H9 (cell line): ENCODE measurements at regions not wholly inside any gene's neighbourhood (a gene's known extent, or its start where the extent isn't known, plus 50 kb on each side); places are given as distances from the start of the nearest gene placed in this dataset.

ENCODE experiments used
- DNase-seq: peaks from one replicate; pipeline ENCODE4 v3.0.0-alpha.2; 2017
- H2AFZ ChIP-seq: one replicate; pipeline ENCODE4 v1.6.1; 2013; ENCODE audit warnings: mild to moderate bottlenecking, low read length, control low read depth, moderate library complexity
- H2AK5ac ChIP-seq: 2 replicates; pipeline ENCODE4 v1.6.1; 2013; ENCODE audit warnings: low read length, control low read depth, mixed read lengths; ENCODE audit not compliant: insufficient read length
- H2BK120ac ChIP-seq: one replicate; pipeline ENCODE4 v1.6.1; 2013; ENCODE audit warnings: low read depth, mild to moderate bottlenecking, low read length, control low read depth, inconsistent platforms; ENCODE audit not compliant: poor library complexity, severe bottlenecking
- H2BK12ac ChIP-seq: 2 replicates; pipeline ENCODE4 v1.6.1; 2013; ENCODE audit warnings: low read length, control low read depth, mixed read lengths, low read depth; ENCODE audit not compliant: insufficient read length
- H2BK15ac ChIP-seq: 2 replicates; pipeline ENCODE4 v1.6.1; 2013; ENCODE audit warnings: low read depth, low read length, control low read depth
- H2BK20ac ChIP-seq: one replicate; pipeline ENCODE4 v1.6.1; 2013; ENCODE audit warnings: low read depth, mild to moderate bottlenecking, low read length, control low read depth, inconsistent platforms; ENCODE audit not compliant: poor library complexity, severe bottlenecking
- H2BK5ac ChIP-seq: 2 replicates; pipeline ENCODE4 v1.6.1; 2013; ENCODE audit warnings: low read length, control low read depth, mixed read lengths; ENCODE audit not compliant: insufficient read length
- H3K14ac ChIP-seq: 2 replicates; pipeline ENCODE4 v1.6.1; 2013; ENCODE audit warnings: low read length, control low read depth; ENCODE audit not compliant: insufficient read depth
- H3K18ac ChIP-seq: 2 replicates; pipeline ENCODE4 v1.6.1; 2013; ENCODE audit warnings: low read depth, mild to moderate bottlenecking, mixed read lengths, low read length, control low read depth; ENCODE audit not compliant: insufficient read length
- H3K23ac ChIP-seq: 2 replicates; pipeline ENCODE4 v1.6.1; 2013; ENCODE audit warnings: low read length, control low read depth, mixed read lengths, low read depth; ENCODE audit not compliant: insufficient read length
- H3K23me2 ChIP-seq: 2 replicates; pipeline ENCODE4 v1.6.1; 2013; ENCODE audit warnings: low read depth, mild to moderate bottlenecking, mixed read lengths, low read length, control low read depth; ENCODE audit not compliant: insufficient read length, poor library complexity, severe bottlenecking
- H3K27ac ChIP-seq: 2 replicates; pipeline ENCODE4 v1.5.1; 2013; ENCODE audit warnings: low read length, control low read depth, mixed read lengths, low read depth; ENCODE audit not compliant: insufficient read length
- H3K27me3 ChIP-seq: 2 replicates; pipeline ENCODE4 v1.6.1; 2013; ENCODE audit warnings: low read length, control low read depth, inconsistent platforms; ENCODE audit not compliant: insufficient read depth
- H3K4ac ChIP-seq: 2 replicates; pipeline ENCODE4 v1.6.1; 2013; ENCODE audit warnings: low read depth, mild to moderate bottlenecking, control low read depth, inconsistent platforms, low read length, moderate library complexity
- H3K4me1 ChIP-seq: 2 replicates; pipeline ENCODE4 v1.6.1; 2013; ENCODE audit warnings: low read length, control low read depth, inconsistent platforms; ENCODE audit not compliant: insufficient read depth
- H3K4me2 ChIP-seq: 2 replicates; pipeline ENCODE4 v1.6.1; 2013; ENCODE audit warnings: low read length, control low read depth, mixed read lengths; ENCODE audit not compliant: insufficient read length, insufficient read depth
- H3K56ac ChIP-seq: 2 replicates; pipeline ENCODE4 v1.6.1; 2013; ENCODE audit warnings: low read depth, mild to moderate bottlenecking, mixed read lengths, low read length, control low read depth; ENCODE audit not compliant: insufficient read length
- H3K79me1 ChIP-seq: 2 replicates; pipeline ENCODE4 v1.6.1; 2013; ENCODE audit warnings: low read depth, mild to moderate bottlenecking, moderate library complexity, low read length, control low read depth, inconsistent platforms; ENCODE audit not compliant: insufficient read depth, poor library complexity, severe bottlenecking
- H3K79me2 ChIP-seq: 2 replicates; pipeline ENCODE4 v1.6.1; 2013; ENCODE audit warnings: low read length, control low read depth, inconsistent platforms; ENCODE audit not compliant: insufficient read depth
- H3K9ac ChIP-seq: 2 replicates; pipeline ENCODE4 v1.6.1; 2013; ENCODE audit warnings: low read length, control low read depth, mixed read lengths; ENCODE audit not compliant: insufficient read length; ENCODE audit errors: extremely low read depth
- H3K9me3 ChIP-seq: one replicate; pipeline ENCODE4 v1.6.1; 2013; ENCODE audit warnings: low read depth, low read length, inconsistent platforms; ENCODE audit not compliant: control insufficient read depth
- H3T11ph ChIP-seq: one replicate; pipeline ENCODE4 v1.6.1; 2013; ENCODE audit warnings: mild to moderate bottlenecking, low read length, control low read depth, inconsistent platforms
- H4K20me1 ChIP-seq: one replicate; pipeline ENCODE4 v1.6.1; 2013; ENCODE audit not compliant: control insufficient read depth, insufficient read length, insufficient read depth
- H4K5ac ChIP-seq: 2 replicates; pipeline ENCODE4 v1.6.1; 2013; ENCODE audit warnings: low read depth, mild to moderate bottlenecking, mixed read lengths, low read length, control low read depth; ENCODE audit not compliant: insufficient read length
- H4K8ac ChIP-seq: replicated peaks from 2 replicates; pipeline ENCODE4 v1.6.1; 2013; ENCODE audit warnings: low read length, control low read depth, mixed read lengths, low read depth; ENCODE audit not compliant: insufficient read length
- H4K91ac ChIP-seq: 2 replicates; pipeline ENCODE4 v1.6.1; 2013; ENCODE audit warnings: low read depth, mild to moderate bottlenecking, moderate library complexity, mixed read lengths, low read length, control low read depth; ENCODE audit not compliant: insufficient read length
- H3K27ac Mint-ChIP-seq, 3 experiments: 2 replicates in 2 of 3; 3 replicates in 1 of 3; pipeline ENCODE4 v1.8.0; 2020 to 2021; ENCODE audit warnings: mixed read lengths in 3 of 3, mild to moderate bottlenecking in 1 of 3, moderate library complexity in 1 of 3
- H3K27me3 Mint-ChIP-seq: 2 replicates; pipeline ENCODE4 v1.8.0; 2021; ENCODE audit warnings: low read depth, mild to moderate bottlenecking, moderate library complexity, mixed read lengths
- H3K36me3 Mint-ChIP-seq, 3 experiments: 2 replicates in 2 of 3; 3 replicates in 1 of 3; pipeline ENCODE4 v1.8.0; 2020 to 2021; ENCODE audit warnings: low read depth in 3 of 3, mixed read lengths in 3 of 3; ENCODE audit not compliant: insufficient read depth in 1 of 3
- H3K4me1 Mint-ChIP-seq, 2 experiments: 2 replicates each; pipeline ENCODE4 v1.8.0; 2020; ENCODE audit warnings: mixed read lengths in 2 of 2
- H3K4me3 Mint-ChIP-seq, 2 experiments: 2 replicates in 1 of 2; 3 replicates in 1 of 2; pipeline ENCODE4 v1.8.0; 2020 to 2021; ENCODE audit warnings: mild to moderate bottlenecking in 2 of 2, mixed read lengths in 2 of 2, moderate library complexity in 1 of 2
- H3K9me3 Mint-ChIP-seq, 2 experiments: 2 replicates in 1 of 2; 3 replicates in 1 of 2; pipeline ENCODE4 v1.8.0; 2020; ENCODE audit warnings: mild to moderate bottlenecking in 2 of 2, mixed read lengths in 2 of 2, moderate library complexity in 1 of 2
- CTCF ChIP-seq: fragments of 200-600 bp; sonication (generic); conservative IDR thresholded peaks from 3 replicates; pipeline ENCODE4 v1.8.0; 2021; ENCODE audit warnings: antibody characterized with exemption, mild to moderate bottlenecking
- WGBS: extraction: QIAGEN DNeasy Blood & Tissue Kit; methylation state at CpG from one replicate; pipeline ENCODE4 v1.1.7; 2013; ENCODE audit warnings: missing lambda C conversion rate, low lambda C conversion rate, mixed read lengths; ENCODE audit not compliant: insufficient read length; ENCODE audit errors: extremely low coverage; 5-methylcytosine and 5-hydroxymethylcytosine counted together

GRCh38 chr1:30144831-30145230, 578.6 kb downstream of the MATN1 start:
- no peak overlapping the region for H2BK12ac ChIP-seq
- no peaks in the 10 kb centered on the region for H3K79me1 ChIP-seq
- no peak overlapping the region for H3K56ac ChIP-seq
- peaks cover 0 to 2% of the 10 kb centered on the region in 2 experiments; a peak in 2 of 4 replicates for H3K4me1 Mint-ChIP-seq
- H3K23me2 ChIP-seq = no peaks in the 10 kb centered on the region
- no peak overlapping the region for H2BK15ac ChIP-seq
- no peak overlapping the region for H4K5ac ChIP-seq
- H3K36me3 Mint-ChIP-seq = peaks cover 5 to 10% (median 8%) of the 10 kb centered on the region in 3 experiments
- H3K18ac ChIP-seq = no peak overlapping the region
- H4K8ac ChIP-seq = no peak overlapping the region
- TF ChIP-seq CTCF = no peak
- peaks cover 4% of the 10 kb centered on the region for H3K27me3 Mint-ChIP-seq
- no peaks in the 10 kb centered on the region for H3K4me1 ChIP-seq
- H3K27me3 ChIP-seq = no peaks in the 10 kb centered on the region
- H3T11ph ChIP-seq = no peak overlapping the region
- no peak overlapping the region for H2BK120ac ChIP-seq
- no peak overlapping the region for H3K4ac ChIP-seq
- H3K23ac ChIP-seq = no peak overlapping the region
- no peak overlapping the region for H3K9ac ChIP-seq
- no peak overlapping the region for H3K27ac Mint-ChIP-seq
- H2AK5ac ChIP-seq = no peak overlapping the region
- no peaks in the 10 kb centered on the region for H3K79me2 ChIP-seq
- H2BK5ac ChIP-seq = no peak overlapping the region
- H3K4me2 ChIP-seq = no peak overlapping the region
- H3K14ac ChIP-seq = no peak overlapping the region
- DNase-seq = no peak
- H3K27ac ChIP-seq = no peak overlapping the region
- H2BK20ac ChIP-seq = no peak overlapping the region
- H3K9me3 ChIP-seq = no peaks in the 10 kb centered on the region
- no peaks in the 10 kb centered on the region for H4K20me1 ChIP-seq
- H4K91ac ChIP-seq = no peak overlapping the region
- H3K4me3 Mint-ChIP-seq = no peak overlapping the region; a peak in 1 of 5 replicates
- H2AFZ ChIP-seq = no peak overlapping the region
- H3K9me3 Mint-ChIP-seq = peaks cover 15 to 24% of the 10 kb centered on the region in 2 experiments
- WGBS = no CpG with 5 or more reads among the region's 1 CpG
